Neural cell (in vitro differentiated cells): ENCODE measurements at regions not wholly inside any gene's neighbourhood (a gene's known extent, or its start where the extent isn't known, plus 50 kb on each side); places are given as distances from the start of the nearest gene placed in this dataset.

Source experiments
- CTCF ChIP-seq: fragments of 450-650 bp; IDR thresholded peaks from 2 replicates; pipeline ENCODE4 v1.5.1; 2014; ENCODE audit warnings: antibody characterized with exemption, mild to moderate bottlenecking, moderate library complexity; ENCODE audit not compliant: poor library complexity, severe bottlenecking
- EZH2 ChIP-seq: fragments of 200-600, 300-800 bp; shearing (Covaris generic), sonication (generic); IDR thresholded peaks from 2 replicates; pipeline ENCODE4 v1.6.1; 2014; ENCODE audit warnings: antibody characterized with exemption, low read length, borderline replicate concordance, mild to moderate bottlenecking; ENCODE audit not compliant: insufficient read depth, poor library complexity, severe bottlenecking
- MXI1 ChIP-seq: fragments of 450-650 bp; conservative IDR thresholded peaks from 2 replicates; pipeline ENCODE4 v1.6.1; 2014; ENCODE audit warnings: antibody characterized with exemption, mild to moderate bottlenecking; ENCODE audit not compliant: poor library complexity, severe bottlenecking
- POLR2AphosphoS5 ChIP-seq: IDR thresholded peaks from 2 replicates; pipeline ENCODE4 v1.6.1; 2012
- RAD21 ChIP-seq: fragments of 450-650 bp; conservative IDR thresholded peaks from 2 replicates; pipeline ENCODE4 v1.6.1; 2014; ENCODE audit warnings: antibody characterized with exemption, mild to moderate bottlenecking, moderate library complexity
- REST ChIP-seq: IDR thresholded peaks from 2 replicates; pipeline ENCODE4 v1.6.1; 2012; ENCODE audit warnings: borderline replicate concordance
- SMC3 ChIP-seq: fragments of 450-650 bp; conservative IDR thresholded peaks from 2 replicates; pipeline ENCODE4 v1.6.1; 2014; ENCODE audit warnings: antibody characterized with exemption, mild to moderate bottlenecking, moderate library complexity; ENCODE audit not compliant: poor library complexity
- TAF1 ChIP-seq: IDR thresholded peaks from 2 replicates; pipeline ENCODE4 v1.6.1; 2012; ENCODE audit warnings: low read depth

- TF ChIP-seq EZH2 = no peak
- no peak for TF ChIP-seq CTCF
- TF ChIP-seq POLR2AphosphoS5 = no peak
- no peak for TF ChIP-seq TAF1
- TF ChIP-seq RAD21 = no peak
- no peak for TF ChIP-seq SMC3
- no peak for TF ChIP-seq REST
- no peak for TF ChIP-seq MXI1
Observed at GRCh38 chr12:92235703-92236472, 90.2 kb upstream of the BTG1 start.
